Vagina (tissue), 2 donors: ENCODE measurements at regions not wholly inside any gene's neighbourhood (a gene's known extent, or its start where the extent isn't known, plus 50 kb on each side); places are given as distances from the start of the nearest gene placed in this dataset.

Experiments
- POLR2AphosphoS5 ChIP-seq, 2 donors: sonication (generic); formaldehyde crosslinking; IDR thresholded peaks; one replicate each; pipeline ENCODE4 v1.9.0; 2017; ENCODE audit warnings: antibody characterized with exemption in 2 of 2, mild to moderate bottlenecking in 2 of 2, low read depth in 1 of 2; ENCODE audit not compliant: insufficient read depth in 1 of 2
- TF ChIP-seq, protein P1 (sequence below), 3 experiments: fragments of 450-650 bp in 2 of 3; fragments of 200-600 bp in 1 of 3; sonication (generic) in 1 of 3; IDR thresholded peaks; one replicate each; pipeline ENCODE4 v1.5.1; 2017 to 2019; ENCODE audit warnings: antibody characterized with exemption in 3 of 3, mild to moderate bottlenecking in 2 of 3, moderate library complexity in 2 of 3

DNA sequence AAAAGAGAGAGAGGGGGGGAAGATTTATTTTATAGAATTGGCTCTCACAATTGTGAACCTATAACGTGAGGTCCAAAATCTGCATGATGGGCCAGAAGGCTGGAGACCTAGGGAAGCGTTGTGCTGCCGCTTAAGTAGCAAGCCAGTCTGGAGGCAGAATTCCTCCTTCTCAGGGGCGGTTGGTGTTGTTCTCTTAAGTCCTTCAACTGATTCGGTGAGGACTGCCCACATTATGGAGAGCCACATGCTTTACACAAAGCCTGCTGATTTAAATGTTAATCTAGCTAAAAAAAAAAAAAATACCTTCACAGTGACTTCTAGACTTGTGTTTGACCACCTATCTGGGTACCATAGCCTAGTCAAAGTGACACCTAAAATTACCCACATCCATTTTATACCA lies 64.2 kb upstream of the CKS2 start:
- TF ChIP-seq, protein P1, sequence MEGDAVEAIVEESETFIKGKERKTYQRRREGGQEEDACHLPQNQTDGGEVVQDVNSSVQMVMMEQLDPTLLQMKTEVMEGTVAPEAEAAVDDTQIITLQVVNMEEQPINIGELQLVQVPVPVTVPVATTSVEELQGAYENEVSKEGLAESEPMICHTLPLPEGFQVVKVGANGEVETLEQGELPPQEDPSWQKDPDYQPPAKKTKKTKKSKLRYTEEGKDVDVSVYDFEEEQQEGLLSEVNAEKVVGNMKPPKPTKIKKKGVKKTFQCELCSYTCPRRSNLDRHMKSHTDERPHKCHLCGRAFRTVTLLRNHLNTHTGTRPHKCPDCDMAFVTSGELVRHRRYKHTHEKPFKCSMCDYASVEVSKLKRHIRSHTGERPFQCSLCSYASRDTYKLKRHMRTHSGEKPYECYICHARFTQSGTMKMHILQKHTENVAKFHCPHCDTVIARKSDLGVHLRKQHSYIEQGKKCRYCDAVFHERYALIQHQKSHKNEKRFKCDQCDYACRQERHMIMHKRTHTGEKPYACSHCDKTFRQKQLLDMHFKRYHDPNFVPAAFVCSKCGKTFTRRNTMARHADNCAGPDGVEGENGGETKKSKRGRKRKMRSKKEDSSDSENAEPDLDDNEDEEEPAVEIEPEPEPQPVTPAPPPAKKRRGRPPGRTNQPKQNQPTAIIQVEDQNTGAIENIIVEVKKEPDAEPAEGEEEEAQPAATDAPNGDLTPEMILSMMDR (IDR thresholded peaks at IDR 0.05), result no peak
- no peak for TF ChIP-seq POLR2AphosphoS5 (IDR thresholded peaks at IDR 0.05; ENCODE audit: insufficient read depth in 1 of 2, low read depth in 1 of 2)
